D341Med (cell line): ENCODE measurements at regions not wholly inside any gene's neighbourhood (a gene's known extent, or its start where the extent isn't known, plus 50 kb on each side); places are given as distances from the start of the nearest gene placed in this dataset.
A peak's percentile ranks its signal among the peaks of the same experiment; 100 is the strongest.
"Not testable (repeated sequence)": the region's sequence is repeated elsewhere in the genome, so short reads cannot be mapped to it uniquely, and the experiment has no call there.

Source experiments
- DNase-seq: peaks from one replicate; pipeline ENCODE4 v3.0.0; 2012; ENCODE audit warnings: low spot score

GRCh38 chr13:89361909-89362308 lies 1690.7 kb downstream of the SLITRK5 start:
- no peak for DNase-seq

GRCh38 chr13:89363144-89363543 lies 1692.0 kb downstream of the SLITRK5 start:
- peak; percentile 24 for DNase-seq

- DNase-seq, result no peak
These were observed 1701.0 kb downstream of the SLITRK5 start for GRCh38 chr13:89372193-89372592.

- no peak for DNase-seq
These were observed 1704.7 kb downstream of the SLITRK5 start for GRCh38 chr13:89375839-89376238.

- DNase-seq, result no peak
These were observed 1708.9 kb downstream of the SLITRK5 start for GRCh38 chr13:89380101-89380500.

- DNase-seq, result no peak
These were observed 1711.8 kb downstream of the SLITRK5 start for GRCh38 chr13:89382981-89383380.

- no peak for DNase-seq
These were observed 1712.7 kb downstream of the SLITRK5 start for GRCh38 chr13:89383891-89384290.

- no peak for DNase-seq
These were observed 1722.7 kb downstream of the SLITRK5 start for GRCh38 chr13:89393758-89394304.

- DNase-seq, result no peak
These were observed 1730.1 kb downstream of the SLITRK5 start for GRCh38 chr13:89401264-89401675.

GRCh38 chr13:89402211-89402610 lies 1731.0 kb downstream of the SLITRK5 start:
- no peak for DNase-seq

- DNase-seq, result not testable (repeated sequence)
These were observed 1734.9 kb downstream of the SLITRK5 start for GRCh38 chr13:89406096-89406495.

GRCh38 chr13:89407357-89407756 lies 1736.2 kb downstream of the SLITRK5 start:
- no peak for DNase-seq

- DNase-seq, result no peak
These were observed 1761.8 kb downstream of the SLITRK5 start for GRCh38 chr13:89432997-89433396.

- DNase-seq, result peak; percentile 26
These were observed 1763.5 kb downstream of the SLITRK5 start for GRCh38 chr13:89434624-89435023.

GRCh38 chr13:89454681-89455080 lies 1783.5 kb downstream of the SLITRK5 start:
- DNase-seq, result no peak

GRCh38 chr13:89455225-89455624 lies 1784.1 kb downstream of the SLITRK5 start:
- DNase-seq, result no peak

- no peak for DNase-seq
These were observed 1784.6 kb downstream of the SLITRK5 start for GRCh38 chr13:89455741-89456140.

- no peak for DNase-seq
These were observed 1786.8 kb downstream of the SLITRK5 start for GRCh38 chr13:89457977-89458376.

GRCh38 chr13:89458456-89458855 lies 1787.3 kb downstream of the SLITRK5 start:
- DNase-seq, result no peak

- DNase-seq, result not testable (repeated sequence)
These were observed 1789.7 kb downstream of the SLITRK5 start for GRCh38 chr13:89460895-89461294.

- no peak for DNase-seq
These were observed 1794.2 kb downstream of the SLITRK5 start for GRCh38 chr13:89465366-89465765.

GRCh38 chr13:89468081-89468480 lies 1796.9 kb downstream of the SLITRK5 start:
- no peak for DNase-seq

- no peak for DNase-seq
These were observed 1799.7 kb downstream of the SLITRK5 start for GRCh38 chr13:89470901-89471300.

- DNase-seq, result no peak
These were observed 1803.3 kb downstream of the SLITRK5 start for GRCh38 chr13:89474432-89474831.

- no peak for DNase-seq
These were observed 1814.9 kb downstream of the SLITRK5 start for GRCh38 chr13:89486065-89486464.
